Adrenal gland (tissue), 5 donors: ENCODE measurements at regions not wholly inside any gene's neighbourhood (a gene's known extent, or its start where the extent isn't known, plus 50 kb on each side); places are given as distances from the start of the nearest gene placed in this dataset.

ENCODE experiments used
- CTCF ChIP-seq, 6 experiments: fragments of 450-650 bp in 4 of 6; fragments of 200-600 bp in 2 of 6; sonication (generic) in 1 of 6; IDR thresholded peaks; 1 replicate in 5 of 6; 2 replicates in 1 of 6; pipeline versions ENCODE4 v1.5.1 to v1.8.0; 2016 to 2021; ENCODE audit warnings: antibody characterized with exemption in 6 of 6, mild to moderate bottlenecking in 2 of 6, moderate library complexity in 1 of 6
- POLR2A ChIP-seq, 2 donors: fragments of 450-650 bp; IDR thresholded peaks; one replicate each; pipeline ENCODE4 v1.6.1; 2017; ENCODE audit warnings: antibody characterized with exemption in 2 of 2, mild to moderate bottlenecking in 2 of 2, moderate library complexity in 1 of 2
- donor health status: DM: no; HTN: no; CAD: no.

DNA sequence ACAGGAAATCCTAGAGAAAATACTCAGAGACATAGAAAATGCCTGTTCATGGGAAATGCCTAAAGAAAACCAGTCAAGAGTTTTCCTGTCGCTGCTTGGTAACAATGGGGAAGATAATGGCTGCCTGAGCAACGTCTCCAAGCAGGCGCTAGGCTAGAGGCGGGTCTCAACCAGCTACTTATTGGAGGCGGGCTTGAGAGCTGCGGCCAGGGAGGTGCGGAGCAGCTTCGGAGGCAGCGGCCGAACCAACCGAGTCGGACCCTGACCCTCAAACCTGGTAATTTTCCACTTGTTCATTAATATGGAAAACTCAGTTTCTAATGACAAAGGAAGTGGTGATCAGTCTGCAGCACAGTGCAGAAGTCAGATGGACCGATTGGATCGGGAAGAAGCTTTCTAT is 173.1 kb downstream of the DTWD1 start:
- no peak for TF ChIP-seq CTCF (IDR thresholded peaks at IDR 0.05)
- no peak for TF ChIP-seq POLR2A (IDR thresholded peaks at IDR 0.05)
